T-cell (primary cell): ENCODE measurements at regions not wholly inside any gene's neighbourhood (a gene's known extent, or its start where the extent isn't known, plus 50 kb on each side); places are given as distances from the start of the nearest gene placed in this dataset.

Experiments
- ATAC-seq, 4 experiments: fragments of 200-7000 bp in 3 of 4; fragments of 150-1000 bp in 1 of 4; cut with Tn5 transposase; replicated peaks in 1 of 4; 1 replicate in 3 of 4; 2 replicates in 1 of 4; pipeline ENCODE4 v1.10.0; 2021; ENCODE audit warnings: moderate library complexity in 3 of 4, mild to moderate bottlenecking in 2 of 4, moderate number of reproducible peaks in 1 of 4
- CTCF ChIA-PET, 2 donors: fragments of 300-600 bp; sonication (Branson Sonifier 250); formaldehyde crosslinking; loops; one replicate each; lab custom pipeline; 2022; ENCODE audit warnings: antibody characterized with exemption in 2 of 2; lab: Charles Lee
- POLR2A ChIA-PET, 2 donors: fragments of 300-600 bp; sonication (Branson Sonifier 250); formaldehyde crosslinking; loops; one replicate each; lab custom pipeline; 2022; ENCODE audit warnings: antibody characterized with exemption in 2 of 2; lab: Charles Lee
- DNase-seq, 35 experiments: peaks; one replicate each; pipeline versions ENCODE4 v3.0.0 to v3.0.0-alpha.2; 2013 to 2023
- H3K27ac ChIP-seq: one replicate; pipeline ENCODE4 v1.5.1; 2013; ENCODE audit warnings: low read length
- H3K27me3 ChIP-seq, 2 experiments: replicated peaks in 1 of 2; 1 replicate in 1 of 2; 2 replicates in 1 of 2; pipeline versions ENCODE4 v1.6.1 to v1.7.0; 2013; ENCODE audit warnings: low read length in 1 of 2, mixed read lengths in 1 of 2; ENCODE audit not compliant: control insufficient read depth in 2 of 2, insufficient read depth in 2 of 2; ENCODE audit errors: extremely low read depth in 1 of 2
- H3K36me3 ChIP-seq, 2 donors: 1 replicate in 1 of 2; 2 replicates in 1 of 2; pipeline versions ENCODE4 v1.6.1 to v1.7.0; 2013; ENCODE audit warnings: low read length in 1 of 2; ENCODE audit not compliant: control insufficient read depth in 2 of 2, insufficient read depth in 1 of 2; ENCODE audit errors: extremely low read depth in 1 of 2
- H3K4me1 ChIP-seq, 2 experiments: 1 replicate in 1 of 2; 2 replicates in 1 of 2; pipeline versions ENCODE4 v1.6.1 to v1.7.0; 2013; ENCODE audit warnings: low read length in 2 of 2, mixed read lengths in 1 of 2; ENCODE audit not compliant: insufficient read depth in 2 of 2, control insufficient read depth in 1 of 2; ENCODE audit errors: extremely low read depth in 1 of 2
- H3K4me3 ChIP-seq, 2 donors: 1 replicate in 1 of 2; 2 replicates in 1 of 2; pipeline versions ENCODE4 v1.5.1 to v1.7.0; 2013; ENCODE audit warnings: mild to moderate bottlenecking in 2 of 2, low read length in 1 of 2, moderate library complexity in 1 of 2; ENCODE audit not compliant: control insufficient read depth in 1 of 2; ENCODE audit errors: extremely low read depth in 1 of 2
- H3K9me3 ChIP-seq: 2 replicates; pipeline ENCODE4 v1.7.0; 2013
- H3K27ac Mint-ChIP-seq, 2 donors: one replicate each; pipeline ENCODE4 v1.8.0; 2020 to 2021; ENCODE audit warnings: mild to moderate bottlenecking in 2 of 2, mixed read lengths in 2 of 2
- H3K27me3 Mint-ChIP-seq, 2 donors: one replicate each; pipeline ENCODE4 v1.8.0; 2021 to 2022; ENCODE audit warnings: mixed read lengths in 2 of 2
- H3K36me3 Mint-ChIP-seq: one replicate; pipeline ENCODE4 v1.8.0; 2021; ENCODE audit warnings: mixed read lengths
- H3K4me1 Mint-ChIP-seq, 3 donors: one replicate each; pipeline ENCODE4 v1.8.0; 2020 to 2022; ENCODE audit warnings: mixed read lengths in 3 of 3, mild to moderate bottlenecking in 1 of 3
- H3K4me3 Mint-ChIP-seq, 3 donors: one replicate each; pipeline ENCODE4 v1.8.0; 2020 to 2022; ENCODE audit warnings: mild to moderate bottlenecking in 3 of 3, mixed read lengths in 3 of 3, moderate library complexity in 3 of 3
- H3K9me3 Mint-ChIP-seq, 3 donors: one replicate each; pipeline ENCODE4 v1.8.0; 2020 to 2022; ENCODE audit warnings: mixed read lengths in 3 of 3
- WGBS: methylation state at CpG from one replicate; pipeline ENCODE4 v1.1.5; 2013; ENCODE audit warnings: missing lambda C conversion rate; ENCODE audit not compliant: insufficient coverage; 5-methylcytosine and 5-hydroxymethylcytosine counted together

DNA sequence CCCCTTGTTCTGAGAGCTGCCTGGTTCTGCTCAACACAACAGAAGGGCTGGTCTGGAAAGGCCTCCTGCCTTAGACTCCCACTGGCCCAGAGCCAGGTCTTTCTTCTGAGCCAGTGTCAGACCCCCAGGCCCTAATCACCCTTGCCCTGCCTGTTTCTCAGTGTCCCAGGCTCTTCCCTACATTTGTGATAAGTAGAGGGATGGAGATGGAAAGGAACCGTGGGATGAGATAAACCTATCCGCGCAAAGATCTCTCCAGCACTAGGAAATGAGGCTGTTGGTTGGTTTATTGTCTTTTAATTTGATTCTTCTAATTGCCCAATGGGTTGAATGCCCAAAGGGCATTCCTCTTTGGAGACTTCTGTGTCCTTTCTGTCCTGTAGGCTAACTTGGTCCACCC, 470.0 kb downstream of the TSHZ3 start:
- DNase-seq (no peak), ATAC-seq (no peak)
- Mint-ChIP-seq H3K4me3 (no peak overlapping the region), H3K36me3 (no peaks in the 10 kb centered on the region), H3K27ac (no peak overlapping the region), H3K9me3 (no peaks in the 10 kb centered on the region), H3K4me1 (no peaks in the 10 kb centered on the region), H3K27me3 (peaks cover 5 to 16% of the 10 kb centered on the region in 2 donors)
- 93% methylated on average over 3 of the region's 3 CpGs for WGBS
- Histone ChIP-seq H3K27ac (no peak overlapping the region), H3K27me3 (peaks cover 0 to 6% of the 10 kb centered on the region in 2 experiments), H3K9me3 (no peaks in the 10 kb centered on the region), H3K4me3 (no peak overlapping the region), H3K36me3 (no peaks in the 10 kb centered on the region), H3K4me1 (no peaks in the 10 kb centered on the region)
- ChIA-PET POLR2A (no interaction called here), CTCF (no interaction called here)

DNA sequence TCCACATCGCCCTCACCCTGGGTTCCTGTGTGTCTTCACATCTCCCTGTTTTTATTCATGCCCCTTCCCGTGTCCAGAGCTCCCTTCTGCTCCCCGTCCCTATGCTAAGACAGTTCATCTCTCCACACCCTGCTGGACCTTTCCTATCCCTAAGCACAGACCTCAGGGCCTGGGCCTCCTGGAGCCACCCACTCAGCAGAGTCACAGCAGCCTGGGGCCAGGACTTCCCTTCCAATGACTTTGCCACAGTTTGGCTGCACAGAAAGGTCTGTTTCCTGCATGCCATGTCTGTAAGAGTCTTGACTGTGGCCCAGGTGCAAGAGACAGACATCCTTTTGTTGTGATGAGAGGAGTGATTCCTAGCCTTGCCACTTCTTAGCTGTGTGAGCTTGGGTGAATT, 470.7 kb downstream of the TSHZ3 start:
- H3K36me3 Mint-ChIP-seq: no peaks in the 10 kb centered on the region
- no peak for ATAC-seq

DNA sequence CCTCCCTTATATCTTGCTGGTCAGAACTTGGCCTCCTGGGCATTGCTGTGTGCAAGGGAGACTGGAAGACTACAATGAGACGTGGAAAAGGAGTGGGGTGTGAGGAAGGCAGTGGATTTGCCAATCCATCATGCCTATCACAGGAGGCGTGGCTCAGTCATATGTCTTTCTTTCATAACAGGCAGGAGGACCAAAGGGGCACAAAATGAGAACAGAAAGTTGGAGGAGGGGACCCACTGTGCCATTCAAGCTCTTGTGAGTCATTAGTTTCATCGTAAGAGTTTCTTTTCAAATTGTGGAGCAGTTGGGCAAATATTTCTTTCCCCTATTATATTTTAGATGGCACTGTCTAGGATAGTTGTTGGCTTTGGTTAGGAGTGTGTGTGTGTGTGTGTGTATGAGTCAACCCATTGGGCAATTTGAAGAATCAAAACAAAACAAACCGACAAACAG, 471.5 kb downstream of the TSHZ3 start:
- H3K4me3 ChIP-seq: no peak overlapping the region
- no peaks in the 10 kb centered on the region for H3K36me3 Mint-ChIP-seq
- ATAC-seq: no peak
- no peaks in the 10 kb centered on the region for H3K9me3 Mint-ChIP-seq
- peaks cover 4 to 16% of the 10 kb centered on the region in 2 donors for H3K27me3 Mint-ChIP-seq
- WGBS: no CpG with 5 or more reads among the region's 4 CpGs
- no peaks in the 10 kb centered on the region for H3K4me1 ChIP-seq
- H3K27ac ChIP-seq: no peak overlapping the region
- H3K4me1 Mint-ChIP-seq: no peaks in the 10 kb centered on the region
- H3K9me3 ChIP-seq: no peaks in the 10 kb centered on the region
- no peak overlapping the region for H3K27ac Mint-ChIP-seq
- ChIA-PET POLR2A (no interaction called here), CTCF (no interaction called here)
- H3K27me3 ChIP-seq: peaks cover 0 to 7% of the 10 kb centered on the region in 2 experiments
- H3K4me3 Mint-ChIP-seq: no peak overlapping the region
- peak in 1 of 35 experiments; percentile 3 for DNase-seq
- no peaks in the 10 kb centered on the region for H3K36me3 ChIP-seq

More for the DNA sequence above, 470.7 kb downstream of the TSHZ3 start:
- no peaks in the 10 kb centered on the region for H3K36me3 ChIP-seq
- peaks cover 0 to 7% of the 10 kb centered on the region in 2 experiments for H3K27me3 ChIP-seq
- no peak overlapping the region for H3K27ac ChIP-seq
- no peaks in the 10 kb centered on the region for H3K9me3 Mint-ChIP-seq
- H3K27ac Mint-ChIP-seq: no peak overlapping the region
- peaks cover 4 to 16% of the 10 kb centered on the region in 2 donors for H3K27me3 Mint-ChIP-seq
- no peaks in the 10 kb centered on the region for H3K4me1 ChIP-seq
- CTCF ChIA-PET: no interaction called here
- H3K4me3 Mint-ChIP-seq: no peak overlapping the region
- no peak for DNase-seq
- no peaks in the 10 kb centered on the region for H3K9me3 ChIP-seq
- POLR2A ChIA-PET: no interaction called here
- no peak overlapping the region for H3K4me3 ChIP-seq
- 80% methylated on average over 2 of the region's 3 CpGs for WGBS
- H3K4me1 Mint-ChIP-seq: no peaks in the 10 kb centered on the region

DNA sequence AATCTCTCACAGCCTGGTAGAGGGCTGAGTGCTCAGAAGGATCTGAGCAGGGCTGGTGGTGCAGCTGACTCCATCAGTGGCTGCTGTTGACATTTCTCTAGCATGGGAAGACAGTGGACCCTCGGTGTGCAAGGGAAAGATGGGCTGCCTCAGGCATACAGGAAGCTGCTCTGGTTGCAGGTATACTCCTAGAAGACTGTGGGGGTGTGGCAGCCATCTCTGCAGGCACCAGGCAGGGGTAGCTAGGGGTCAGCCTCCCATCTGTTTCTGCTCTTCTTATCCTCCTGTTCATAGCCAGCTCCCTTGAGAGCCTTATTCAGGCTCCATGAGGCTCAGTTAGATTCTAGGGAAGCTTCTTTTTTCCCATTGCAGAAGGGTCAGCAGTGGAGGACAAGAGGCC, 475.5 kb downstream of the TSHZ3 start:
- H3K4me1 ChIP-seq: no peaks in the 10 kb centered on the region
- no peak overlapping the region for H3K4me3 ChIP-seq
- WGBS: no CpG with 5 or more reads among the region's 1 CpG
- DNase-seq: no peak
- Mint-ChIP-seq H3K27me3 (peaks cover 4 to 12% of the 10 kb centered on the region in 2 donors), H3K27ac (no peak overlapping the region), H3K4me1 (no peaks in the 10 kb centered on the region), H3K4me3 (no peak overlapping the region), H3K36me3 (no peaks in the 10 kb centered on the region), H3K9me3 (no peaks in the 10 kb centered on the region)
- H3K27me3 ChIP-seq: peaks cover 0 to 11% of the 10 kb centered on the region in 2 experiments
- ChIA-PET CTCF (interaction anchor here in 1 of 2 donors (0.6 kb wide), 1 partner anchor 1609 kb away, joined by 3 read pairs; no protein-coding TSS in a partner anchor), POLR2A (no interaction called here)
- H3K9me3 ChIP-seq: no peaks in the 10 kb centered on the region
- no peak overlapping the region for H3K27ac ChIP-seq
- no peaks in the 10 kb centered on the region for H3K36me3 ChIP-seq
- no peak for ATAC-seq

DNA sequence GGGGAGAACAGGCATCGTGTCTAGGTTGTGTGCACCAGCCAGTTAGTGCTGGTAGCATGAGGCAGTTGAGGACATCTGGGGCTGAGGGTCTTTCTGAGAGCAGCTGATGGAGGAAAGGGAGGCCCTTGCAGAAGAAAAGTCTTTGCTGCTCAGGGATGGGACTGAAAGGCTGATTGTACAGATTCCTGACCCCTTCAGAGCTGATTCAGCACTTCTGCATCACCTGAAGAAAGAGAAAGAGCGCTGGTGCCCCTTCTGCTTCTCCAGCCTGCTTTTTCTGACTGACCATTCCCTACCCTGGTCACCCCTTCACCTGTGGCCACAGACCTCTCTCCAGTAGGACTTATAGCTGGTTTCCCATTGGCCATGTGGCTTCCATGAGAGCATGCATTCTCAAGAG, 476.2 kb downstream of the TSHZ3 start:
- Mint-ChIP-seq H3K36me3 (no peaks in the 10 kb centered on the region), H3K4me3 (no peak overlapping the region), H3K4me1 (no peaks in the 10 kb centered on the region), H3K27me3 (peaks cover 4 to 14% of the 10 kb centered on the region in 2 donors), H3K9me3 (no peaks in the 10 kb centered on the region), H3K27ac (no peak overlapping the region)
- peaks cover 0 to 11% of the 10 kb centered on the region in 2 experiments for H3K27me3 ChIP-seq
- H3K27ac ChIP-seq: no peak overlapping the region
- H3K9me3 ChIP-seq: no peaks in the 10 kb centered on the region
- H3K4me3 ChIP-seq: no peak overlapping the region
- ChIA-PET POLR2A (no interaction called here), CTCF (interaction anchor here in 1 of 2 donors (0.6 kb wide), 1 partner anchor 1609 kb away, joined by 3 read pairs; no protein-coding TSS in a partner anchor)
- ATAC-seq (no peak), DNase-seq (no peak)
- 41% methylated on average over 2 of the region's 2 CpGs for WGBS
- no peaks in the 10 kb centered on the region for H3K4me1 ChIP-seq
- H3K36me3 ChIP-seq: no peaks in the 10 kb centered on the region

DNA sequence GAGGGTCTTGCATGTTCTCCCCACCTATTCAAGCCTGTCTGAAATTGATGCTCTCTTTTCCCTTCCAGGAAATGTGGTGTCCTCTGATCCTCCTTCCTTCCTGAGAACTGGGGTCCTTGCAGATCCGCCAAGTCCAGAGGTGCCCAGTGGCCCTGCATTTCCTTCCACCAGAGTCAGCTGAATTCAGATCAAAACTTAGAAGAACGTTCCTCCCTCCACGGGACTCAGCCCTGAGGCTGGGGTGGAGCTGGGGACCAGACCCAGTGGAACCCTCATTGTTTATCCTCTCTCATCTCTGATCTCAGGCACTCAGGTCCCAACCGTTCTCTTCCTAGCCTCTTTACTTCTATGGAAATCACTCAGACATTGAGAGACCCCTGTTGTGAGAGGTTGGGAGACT, 477.3 kb downstream of the TSHZ3 start:
- H3K4me1 Mint-ChIP-seq: no peaks in the 10 kb centered on the region
- CTCF ChIA-PET: no interaction called here
- no peaks in the 10 kb centered on the region for H3K9me3 Mint-ChIP-seq

DNA sequence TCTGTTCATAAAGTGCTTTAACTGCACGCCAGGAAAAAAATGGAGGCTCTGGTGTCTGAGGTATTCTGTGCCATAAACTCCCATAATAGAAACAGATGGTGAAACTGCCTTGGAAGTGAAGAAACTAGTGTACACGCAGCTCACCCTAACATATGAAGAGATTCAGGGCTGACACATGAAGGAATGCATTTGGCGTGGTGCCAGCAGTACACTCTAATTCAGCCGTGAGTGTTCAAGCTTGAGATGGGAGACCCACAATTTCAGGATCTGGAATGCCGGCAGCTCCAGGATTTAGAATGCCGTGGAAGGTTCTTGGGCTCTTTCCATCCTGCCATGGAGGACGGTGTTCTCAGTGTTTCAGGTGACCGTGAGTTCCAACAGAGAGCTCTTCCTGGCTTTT, 478.4 kb downstream of the TSHZ3 start:
- H3K9me3 Mint-ChIP-seq: no peaks in the 10 kb centered on the region
- H3K4me3 Mint-ChIP-seq: no peak overlapping the region
- Histone ChIP-seq H3K27me3 (peaks cover 0 to 11% of the 10 kb centered on the region in 2 experiments), H3K4me3 (no peak overlapping the region), H3K4me1 (no peaks in the 10 kb centered on the region), H3K27ac (no peak overlapping the region), H3K9me3 (no peaks in the 10 kb centered on the region), H3K36me3 (no peaks in the 10 kb centered on the region)
- CTCF ChIA-PET: no interaction called here
- whole genome bisulfite sequencing: 86% methylated on average over 6 of the region's 8 CpGs
- ATAC-seq (no peak), DNase-seq (no peak)
- no peaks in the 10 kb centered on the region for H3K4me1 Mint-ChIP-seq
- no peaks in the 10 kb centered on the region for H3K36me3 Mint-ChIP-seq
- no peak overlapping the region for H3K27ac Mint-ChIP-seq
- H3K27me3 Mint-ChIP-seq: peaks cover 0 to 12% of the 10 kb centered on the region in 2 donors
- POLR2A ChIA-PET: no interaction called here

More for the DNA sequence above, 477.3 kb downstream of the TSHZ3 start:
- Histone ChIP-seq H3K4me3 (no peak overlapping the region), H3K27me3 (peaks cover 0 to 11% of the 10 kb centered on the region in 2 experiments), H3K9me3 (no peaks in the 10 kb centered on the region), H3K36me3 (no peaks in the 10 kb centered on the region), H3K27ac (no peak overlapping the region), H3K4me1 (no peaks in the 10 kb centered on the region)
- POLR2A ChIA-PET: no interaction called here
- Mint-ChIP-seq H3K27ac (no peak overlapping the region), H3K4me3 (no peak overlapping the region), H3K36me3 (no peaks in the 10 kb centered on the region), H3K27me3 (peaks cover 4 to 16% of the 10 kb centered on the region in 2 donors)
- ATAC-seq (no peak), DNase-seq (no peak)
- WGBS: 83% methylated on average over 3 of the region's 4 CpGs
